ENCODE measurements at regions not wholly inside any gene's neighbourhood (a gene's known extent, or its start where the extent isn't known, plus 50 kb on each side); places are given as distances from the start of the nearest gene placed in this dataset.

DNA sequence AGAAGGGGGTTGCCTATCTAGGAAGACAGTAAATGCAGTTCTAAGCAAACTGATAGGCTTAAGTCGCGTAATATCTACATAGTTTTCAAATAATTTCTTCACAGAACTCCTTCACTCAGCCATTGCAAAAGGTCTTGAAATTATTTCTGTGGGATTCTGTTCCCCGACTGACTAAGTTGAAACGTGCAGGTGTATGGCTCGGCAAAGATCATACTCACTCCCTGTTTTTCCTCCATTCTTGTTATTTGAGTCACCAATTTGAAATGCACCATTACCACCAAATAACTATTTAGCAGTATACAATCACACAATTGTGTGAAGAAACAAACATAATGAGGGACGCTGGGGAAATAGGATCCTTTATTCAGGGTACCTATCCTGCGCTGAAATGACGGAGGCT, 771.1 kb downstream of the GATA3 start:
- Mint-ChIP-seq H3K27ac (no peak overlapping the region), H3K36me3 (ENCODE audit: insufficient read depth) (no peaks in the 10 kb centered on the region), H3K9me3 (ENCODE audit: low read depth) (no peaks in the 10 kb centered on the region), H3K4me3 (ENCODE audit: low read depth) (no peak overlapping the region), H3K4me1 (ENCODE audit: low read depth) (peaks cover 3% of the 10 kb centered on the region), H3K27me3 (no peaks in the 10 kb centered on the region)
- no peak for DNase-seq (ENCODE audit: low spot score, unreplicated experiment)
- TF ChIP-seq, protein P1, sequence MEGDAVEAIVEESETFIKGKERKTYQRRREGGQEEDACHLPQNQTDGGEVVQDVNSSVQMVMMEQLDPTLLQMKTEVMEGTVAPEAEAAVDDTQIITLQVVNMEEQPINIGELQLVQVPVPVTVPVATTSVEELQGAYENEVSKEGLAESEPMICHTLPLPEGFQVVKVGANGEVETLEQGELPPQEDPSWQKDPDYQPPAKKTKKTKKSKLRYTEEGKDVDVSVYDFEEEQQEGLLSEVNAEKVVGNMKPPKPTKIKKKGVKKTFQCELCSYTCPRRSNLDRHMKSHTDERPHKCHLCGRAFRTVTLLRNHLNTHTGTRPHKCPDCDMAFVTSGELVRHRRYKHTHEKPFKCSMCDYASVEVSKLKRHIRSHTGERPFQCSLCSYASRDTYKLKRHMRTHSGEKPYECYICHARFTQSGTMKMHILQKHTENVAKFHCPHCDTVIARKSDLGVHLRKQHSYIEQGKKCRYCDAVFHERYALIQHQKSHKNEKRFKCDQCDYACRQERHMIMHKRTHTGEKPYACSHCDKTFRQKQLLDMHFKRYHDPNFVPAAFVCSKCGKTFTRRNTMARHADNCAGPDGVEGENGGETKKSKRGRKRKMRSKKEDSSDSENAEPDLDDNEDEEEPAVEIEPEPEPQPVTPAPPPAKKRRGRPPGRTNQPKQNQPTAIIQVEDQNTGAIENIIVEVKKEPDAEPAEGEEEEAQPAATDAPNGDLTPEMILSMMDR (IDR thresholded peaks at IDR 0.05; ENCODE audit: unreplicated experiment), result no peak

DNA sequence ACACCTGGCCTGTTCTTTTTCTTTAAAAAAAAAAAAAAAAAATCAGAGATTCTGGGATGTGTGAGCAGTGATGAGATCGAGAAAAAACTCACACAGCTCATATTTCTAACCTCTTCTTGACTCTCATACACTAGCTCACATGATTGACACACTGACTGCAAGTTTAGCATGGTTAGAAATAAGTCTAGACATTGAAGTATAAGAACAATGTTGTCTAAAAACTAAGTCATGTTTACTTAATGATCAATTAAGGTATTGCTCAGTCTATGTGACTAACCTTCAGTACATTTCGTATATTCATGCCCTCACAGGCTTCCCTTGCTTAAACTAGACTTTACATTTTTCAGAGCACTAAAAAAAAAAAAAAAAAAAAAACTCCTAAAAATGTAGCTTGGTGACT, 775.1 kb downstream of the GATA3 start:
- Mint-ChIP-seq H3K27ac (no peak overlapping the region), H3K36me3 (ENCODE audit: insufficient read depth) (no peaks in the 10 kb centered on the region), H3K4me3 (ENCODE audit: low read depth) (no peak overlapping the region), H3K4me1 (ENCODE audit: low read depth) (no peaks in the 10 kb centered on the region), H3K9me3 (ENCODE audit: low read depth) (no peaks in the 10 kb centered on the region), H3K27me3 (peaks cover 4% of the 10 kb centered on the region)
- TF ChIP-seq, protein P1 (IDR thresholded peaks at IDR 0.05; ENCODE audit: unreplicated experiment), result no peak
- DNase-seq (ENCODE audit: low spot score, unreplicated experiment), result no peak

DNA sequence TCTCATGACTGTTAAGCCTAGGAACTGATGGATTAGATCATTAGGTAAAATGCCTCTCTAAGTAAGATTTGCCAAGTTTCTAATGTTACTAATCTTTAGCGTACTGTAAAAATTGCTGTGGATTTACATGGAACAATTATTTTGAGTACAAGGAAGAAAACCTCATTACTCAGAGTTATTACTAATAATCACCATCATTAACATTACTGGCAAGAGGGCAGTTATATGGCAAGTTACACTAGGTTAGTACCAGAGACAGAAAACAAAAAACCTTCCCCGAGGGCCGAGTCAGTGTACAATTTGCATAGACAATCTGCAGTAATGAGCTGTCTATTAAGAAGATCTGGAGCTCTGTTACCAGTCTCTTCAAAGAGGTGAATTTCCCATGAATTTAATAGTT, 775.6 kb downstream of the GATA3 start:
- H3K4me1 Mint-ChIP-seq (ENCODE audit: low read depth), result no peaks in the 10 kb centered on the region
- peaks cover 8% of the 10 kb centered on the region for H3K27me3 Mint-ChIP-seq
- H3K9me3 Mint-ChIP-seq (ENCODE audit: low read depth), result no peaks in the 10 kb centered on the region
- DNase-seq (ENCODE audit: low spot score, unreplicated experiment), result no peak
- H3K4me3 Mint-ChIP-seq (ENCODE audit: low read depth), result no peak overlapping the region
- TF ChIP-seq, protein P1 (IDR thresholded peaks at IDR 0.05; ENCODE audit: unreplicated experiment), result no peak
- no peaks in the 10 kb centered on the region for H3K36me3 Mint-ChIP-seq (ENCODE audit: insufficient read depth)
- H3K27ac Mint-ChIP-seq, result no peak overlapping the region

DNA sequence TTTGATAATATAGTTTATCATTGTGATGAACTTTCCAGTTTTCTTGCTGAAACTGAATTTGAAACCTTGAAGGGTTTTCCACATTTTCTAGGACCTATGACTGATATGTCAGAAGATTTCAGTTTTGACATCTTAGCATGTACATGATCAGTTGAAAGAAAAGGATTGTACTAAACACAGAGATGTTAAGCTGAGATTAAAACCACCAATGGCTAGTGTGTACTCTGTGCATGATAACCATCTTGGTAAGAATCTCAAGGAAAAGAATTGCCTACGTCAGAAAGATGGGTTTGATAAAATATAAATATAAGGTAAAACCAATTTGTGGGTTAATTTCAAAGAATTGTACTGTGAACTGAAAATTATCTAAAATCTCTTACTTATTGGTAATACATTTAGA, 776.4 kb downstream of the GATA3 start:
- H3K27me3 Mint-ChIP-seq, result peaks cover 8% of the 10 kb centered on the region
- H3K36me3 Mint-ChIP-seq (ENCODE audit: insufficient read depth), result no peaks in the 10 kb centered on the region
- no peak overlapping the region for H3K4me3 Mint-ChIP-seq (ENCODE audit: low read depth)
- TF ChIP-seq, protein P1 (IDR thresholded peaks at IDR 0.05; ENCODE audit: unreplicated experiment), result no peak
- H3K27ac Mint-ChIP-seq, result no peak overlapping the region
- no peaks in the 10 kb centered on the region for H3K9me3 Mint-ChIP-seq (ENCODE audit: low read depth)
- DNase-seq (ENCODE audit: low spot score, unreplicated experiment), result no peak
- no peaks in the 10 kb centered on the region for H3K4me1 Mint-ChIP-seq (ENCODE audit: low read depth)

DNA sequence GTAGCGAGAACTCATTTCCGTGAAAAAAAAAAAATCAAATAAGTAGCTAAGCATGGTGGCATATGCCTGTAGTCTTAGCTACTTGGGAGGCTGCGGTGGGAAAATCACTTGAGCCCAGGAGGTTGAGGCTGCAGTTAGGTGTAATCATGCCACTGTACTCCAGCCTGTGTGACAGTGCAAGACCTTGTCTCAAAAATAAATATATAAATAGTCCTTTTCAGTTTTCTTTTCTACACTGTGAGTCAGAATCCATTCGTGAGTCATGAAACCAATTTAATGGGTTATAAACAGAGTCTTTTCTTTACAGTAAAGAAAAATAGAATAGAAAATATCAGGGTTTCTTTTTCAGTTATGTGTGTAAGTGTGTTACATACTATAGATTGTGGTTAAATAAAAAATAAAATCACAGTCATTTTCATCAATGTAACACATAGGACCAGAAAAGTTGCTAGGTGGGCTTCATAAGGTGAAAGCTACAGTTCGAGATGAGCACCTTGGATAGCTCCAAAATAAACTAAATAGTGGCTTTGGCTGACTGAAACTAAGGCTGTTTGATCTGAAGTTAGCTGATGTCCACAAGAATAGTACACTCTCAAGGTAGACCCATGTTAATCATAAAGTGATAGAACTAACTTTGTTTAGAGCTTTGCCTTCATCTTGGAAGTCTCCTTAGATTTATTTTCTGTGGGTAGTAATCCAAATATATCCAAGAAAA, 781.1 kb downstream of the GATA3 start:
- Mint-ChIP-seq H3K27me3 (peaks cover 12% of the 10 kb centered on the region), H3K36me3 (ENCODE audit: insufficient read depth) (no peaks in the 10 kb centered on the region), H3K9me3 (ENCODE audit: low read depth) (peaks cover 4% of the 10 kb centered on the region), H3K4me3 (ENCODE audit: low read depth) (no peak overlapping the region), H3K4me1 (ENCODE audit: low read depth) (no peaks in the 10 kb centered on the region), H3K27ac (no peak overlapping the region)
- DNase-seq (ENCODE audit: low spot score, unreplicated experiment), result no peak
- TF ChIP-seq, protein P1 (IDR thresholded peaks at IDR 0.05; ENCODE audit: unreplicated experiment), result no peak

Measured in progenitor cell of endocrine pancreas (in vitro differentiated cells).